ENCODE measurements at regions not wholly inside any gene's neighbourhood (a gene's known extent, or its start where the extent isn't known, plus 50 kb on each side); places are given as distances from the start of the nearest gene placed in this dataset.

- H3K36me3 Mint-ChIP-seq (ENCODE audit: insufficient read depth in 1 of 3, low read depth in 3 of 3), result peaks cover 0 to 3% (median 3%) of the 10 kb centered on the region in 3 experiments; a peak in 1 of 7 replicates
- peaks cover 6 to 9% of the 10 kb centered on the region in 2 experiments for H3K4me1 Mint-ChIP-seq
- no peak overlapping the region for H3K4ac ChIP-seq (ENCODE audit: low read depth, low read length)
- H4K8ac ChIP-seq (replicated peaks; ENCODE audit: insufficient read length, low read depth, low read length), result no peak overlapping the region
- H3K9me3 ChIP-seq (ENCODE audit: control insufficient read depth, low read depth, low read length), result no peaks in the 10 kb centered on the region
- H2BK15ac ChIP-seq (ENCODE audit: low read depth, low read length), result no peak overlapping the region
- no peak for DNase-seq
- H3K4me2 ChIP-seq (ENCODE audit: insufficient read depth, insufficient read length, low read length), result no peak overlapping the region
- H4K5ac ChIP-seq (ENCODE audit: insufficient read length, low read depth, low read length), result no peak overlapping the region
- H2AFZ ChIP-seq (ENCODE audit: low read length), result no peak overlapping the region
- no peak overlapping the region for H3K23ac ChIP-seq (ENCODE audit: insufficient read length, low read depth, low read length)
- H3K14ac ChIP-seq (ENCODE audit: insufficient read depth, low read length), result no peak overlapping the region
- no peaks in the 10 kb centered on the region for H3K79me2 ChIP-seq (ENCODE audit: insufficient read depth, low read length)
- no peak overlapping the region for H3K27ac ChIP-seq (ENCODE audit: insufficient read length, low read depth, low read length)
- no peak overlapping the region for H3T11ph ChIP-seq (ENCODE audit: low read length)
- no peak overlapping the region for H3K4me3 Mint-ChIP-seq
- H3K9me3 Mint-ChIP-seq, result peaks cover 2 to 3% of the 10 kb centered on the region in 2 experiments; a peak in 3 of 5 replicates
- no peaks in the 10 kb centered on the region for H4K20me1 ChIP-seq (ENCODE audit: control insufficient read depth, insufficient read depth, insufficient read length)
- TF ChIP-seq CTCF (conservative IDR thresholded peaks at IDR 0.05), result no peak
- H3K23me2 ChIP-seq (ENCODE audit: insufficient read length, low read depth, low read length, poor library complexity, severe bottlenecking), result no peaks in the 10 kb centered on the region
- no peak overlapping the region for H3K56ac ChIP-seq (ENCODE audit: insufficient read length, low read depth, low read length)
- H2AK5ac ChIP-seq (ENCODE audit: insufficient read length, low read length), result no peak overlapping the region
- no peak overlapping the region for H2BK5ac ChIP-seq (ENCODE audit: insufficient read length, low read length)
- H4K91ac ChIP-seq (ENCODE audit: insufficient read length, low read depth, low read length), result no peak overlapping the region
- H3K79me1 ChIP-seq (ENCODE audit: insufficient read depth, low read depth, low read length, poor library complexity, severe bottlenecking), result no peaks in the 10 kb centered on the region
- H2BK20ac ChIP-seq (ENCODE audit: low read depth, low read length, poor library complexity, severe bottlenecking), result no peak overlapping the region
- H2BK120ac ChIP-seq (ENCODE audit: low read depth, low read length, poor library complexity, severe bottlenecking), result no peak overlapping the region
- no peaks in the 10 kb centered on the region for H3K27me3 ChIP-seq (ENCODE audit: insufficient read depth, low read length)
- H3K27ac Mint-ChIP-seq, result no peak overlapping the region
- no peak overlapping the region for H3K18ac ChIP-seq (ENCODE audit: insufficient read length, low read depth, low read length)
- H3K27me3 Mint-ChIP-seq (ENCODE audit: low read depth), result no peaks in the 10 kb centered on the region
- H3K9ac ChIP-seq (ENCODE audit: extremely low read depth, insufficient read length, low read length), result no peak overlapping the region
- H2BK12ac ChIP-seq (ENCODE audit: insufficient read length, low read depth, low read length), result no peak overlapping the region
- H3K4me1 ChIP-seq (ENCODE audit: insufficient read depth, low read length), result no peaks in the 10 kb centered on the region
Observed at GRCh38 chr6:128616342-128616741, 95.9 kb upstream of the PTPRK start.
